Bronchial epithelial cell (primary cell): ENCODE measurements at regions not wholly inside any gene's neighbourhood (a gene's known extent, or its start where the extent isn't known, plus 50 kb on each side); places are given as distances from the start of the nearest gene placed in this dataset.

ENCODE experiments used
- DNase-seq: peaks from one replicate; pipeline ENCODE4 v3.0.0-alpha.2; 2010; ENCODE audit warnings: low read depth
- FAIRE-seq: peaks from 2 replicates; lab custom pipeline; 2011; peaks lifted over from hg19 to GRCh38; lab: Jason Lieb, UNC
- H3K27me3 ChIP-seq: 2 replicates; pipeline ENCODE4 v1.5.1; 2011; ENCODE audit warnings: low read length; ENCODE audit not compliant: control insufficient read depth, insufficient read depth
- H3K36me3 ChIP-seq: 2 replicates; pipeline ENCODE4 v1.5.1; 2011; ENCODE audit warnings: low read length; ENCODE audit not compliant: control insufficient read depth, insufficient read depth
- H3K4me3 ChIP-seq: 2 replicates; pipeline ENCODE4 v1.5.1; 2011; ENCODE audit warnings: mild to moderate bottlenecking, low read depth, low read length, control low read depth
- TF ChIP-seq, protein P1 (sequence below): IDR thresholded peaks from 2 replicates; pipeline ENCODE4 v1.5.1; 2011; ENCODE audit warnings: mild to moderate bottlenecking, moderate library complexity, low read length, control low read depth, inconsistent platforms; ENCODE audit not compliant: insufficient read depth, severe bottlenecking

DNA sequence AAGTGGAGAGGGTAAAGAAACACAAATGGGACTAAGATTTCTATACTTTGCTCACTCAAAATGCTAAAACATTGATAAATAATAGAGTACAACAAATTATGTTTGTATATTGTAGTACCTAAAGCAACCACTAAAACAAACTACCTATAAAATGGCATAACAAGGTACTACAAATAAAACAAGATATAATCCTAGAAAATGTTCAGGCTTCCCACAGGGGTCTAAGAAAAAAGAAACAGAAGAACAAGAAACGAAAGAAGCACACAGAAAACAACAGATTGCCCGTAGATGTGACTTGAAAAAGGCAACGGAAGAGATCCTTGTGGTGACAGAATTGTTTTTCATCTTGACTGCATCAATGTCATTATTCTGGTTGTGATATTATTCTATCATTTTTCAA, 63.3 kb upstream of the ADGRL4 start:
- TF ChIP-seq, protein P1, sequence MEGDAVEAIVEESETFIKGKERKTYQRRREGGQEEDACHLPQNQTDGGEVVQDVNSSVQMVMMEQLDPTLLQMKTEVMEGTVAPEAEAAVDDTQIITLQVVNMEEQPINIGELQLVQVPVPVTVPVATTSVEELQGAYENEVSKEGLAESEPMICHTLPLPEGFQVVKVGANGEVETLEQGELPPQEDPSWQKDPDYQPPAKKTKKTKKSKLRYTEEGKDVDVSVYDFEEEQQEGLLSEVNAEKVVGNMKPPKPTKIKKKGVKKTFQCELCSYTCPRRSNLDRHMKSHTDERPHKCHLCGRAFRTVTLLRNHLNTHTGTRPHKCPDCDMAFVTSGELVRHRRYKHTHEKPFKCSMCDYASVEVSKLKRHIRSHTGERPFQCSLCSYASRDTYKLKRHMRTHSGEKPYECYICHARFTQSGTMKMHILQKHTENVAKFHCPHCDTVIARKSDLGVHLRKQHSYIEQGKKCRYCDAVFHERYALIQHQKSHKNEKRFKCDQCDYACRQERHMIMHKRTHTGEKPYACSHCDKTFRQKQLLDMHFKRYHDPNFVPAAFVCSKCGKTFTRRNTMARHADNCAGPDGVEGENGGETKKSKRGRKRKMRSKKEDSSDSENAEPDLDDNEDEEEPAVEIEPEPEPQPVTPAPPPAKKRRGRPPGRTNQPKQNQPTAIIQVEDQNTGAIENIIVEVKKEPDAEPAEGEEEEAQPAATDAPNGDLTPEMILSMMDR, result no peak
- FAIRE-seq (no peak), DNase-seq (no peak)
- no peaks in the 10 kb centered on the region for H3K27me3 ChIP-seq
- no peak overlapping the region for H3K4me3 ChIP-seq
- H3K36me3 ChIP-seq, result no peaks in the 10 kb centered on the region

GRCh38 chr1:79059341-79059740, 52.8 kb upstream of the ADGRL4 start:
- no peak overlapping the region for H3K4me3 ChIP-seq
- DNase-seq, result no peak

More at GRCh38 chr1:79059341-79059740, 52.8 kb upstream of the ADGRL4 start:
- TF ChIP-seq, protein P1, result no peak
- Histone ChIP-seq H3K27me3 (no peaks in the 10 kb centered on the region), H3K36me3 (no peaks in the 10 kb centered on the region)
- no peak for FAIRE-seq
